Esophagus muscularis mucosa (tissue), 3 donors: ENCODE measurements at regions not wholly inside any gene's neighbourhood (a gene's known extent, or its start where the extent isn't known, plus 50 kb on each side); places are given as distances from the start of the nearest gene placed in this dataset.

Experiments
- POLR2A ChIP-seq: fragments of 450-650 bp; IDR thresholded peaks from one replicate; pipeline ENCODE4 v1.6.1; 2017; ENCODE audit warnings: antibody characterized with exemption, moderate library complexity, mild to moderate bottlenecking, low read depth
- TF ChIP-seq, protein P1 (sequence below), 3 experiments: fragments of 200-600 bp in 2 of 3; fragments of 450-650 bp in 1 of 3; sonication (generic) in 2 of 3; IDR thresholded peaks; one replicate each; pipeline ENCODE4 v1.5.1; 2017 to 2019; ENCODE audit warnings: antibody characterized with exemption in 3 of 3, mild to moderate bottlenecking in 2 of 3, moderate library complexity in 1 of 3

DNA sequence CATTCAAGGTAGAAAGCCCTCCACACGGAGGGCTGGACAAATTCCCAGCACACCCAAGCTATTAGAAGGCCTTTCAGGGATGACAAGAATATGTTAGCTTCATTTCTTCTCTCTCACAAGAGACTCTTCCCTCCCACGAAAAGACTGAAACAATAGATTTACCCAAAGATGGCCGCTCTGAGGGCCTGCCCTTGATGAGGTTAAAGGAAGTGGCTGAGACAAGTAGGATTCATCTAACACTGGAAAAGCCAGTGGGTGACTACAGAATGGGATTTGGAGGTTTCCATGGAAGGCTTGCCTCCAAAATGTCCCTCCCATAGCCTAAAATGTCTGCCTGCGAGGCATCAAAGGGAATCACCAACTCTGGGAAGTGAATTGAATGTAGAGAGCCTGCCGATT lies 277.6 kb downstream of the CLIC5 start:
- TF ChIP-seq, protein P1, sequence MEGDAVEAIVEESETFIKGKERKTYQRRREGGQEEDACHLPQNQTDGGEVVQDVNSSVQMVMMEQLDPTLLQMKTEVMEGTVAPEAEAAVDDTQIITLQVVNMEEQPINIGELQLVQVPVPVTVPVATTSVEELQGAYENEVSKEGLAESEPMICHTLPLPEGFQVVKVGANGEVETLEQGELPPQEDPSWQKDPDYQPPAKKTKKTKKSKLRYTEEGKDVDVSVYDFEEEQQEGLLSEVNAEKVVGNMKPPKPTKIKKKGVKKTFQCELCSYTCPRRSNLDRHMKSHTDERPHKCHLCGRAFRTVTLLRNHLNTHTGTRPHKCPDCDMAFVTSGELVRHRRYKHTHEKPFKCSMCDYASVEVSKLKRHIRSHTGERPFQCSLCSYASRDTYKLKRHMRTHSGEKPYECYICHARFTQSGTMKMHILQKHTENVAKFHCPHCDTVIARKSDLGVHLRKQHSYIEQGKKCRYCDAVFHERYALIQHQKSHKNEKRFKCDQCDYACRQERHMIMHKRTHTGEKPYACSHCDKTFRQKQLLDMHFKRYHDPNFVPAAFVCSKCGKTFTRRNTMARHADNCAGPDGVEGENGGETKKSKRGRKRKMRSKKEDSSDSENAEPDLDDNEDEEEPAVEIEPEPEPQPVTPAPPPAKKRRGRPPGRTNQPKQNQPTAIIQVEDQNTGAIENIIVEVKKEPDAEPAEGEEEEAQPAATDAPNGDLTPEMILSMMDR (IDR thresholded peaks at IDR 0.05): no peak
- no peak for TF ChIP-seq POLR2A
